HepG2 (cell line): ENCODE measurements at regions not wholly inside any gene's neighbourhood (a gene's known extent, or its start where the extent isn't known, plus 50 kb on each side); places are given as distances from the start of the nearest gene placed in this dataset.

ENCODE experiments used
- ARNT ChIP-seq: fragments of 450-650 bp; IDR thresholded peaks from 2 replicates; pipeline ENCODE4 v1.6.1; 2017
- HNRNPH1 ChIP-seq: fragments of 200-400 bp; formaldehyde crosslinking; optimal IDR thresholded peaks from 2 replicates; pipeline ENCODE3; 2017; ENCODE audit warnings: mild to moderate bottlenecking, low read depth, low read length
- MXI1 ChIP-seq: IDR thresholded peaks from 3 replicates; pipeline ENCODE4 v1.6.1; 2012; ENCODE audit warnings: low read depth, low read length, inconsistent platforms, borderline replicate concordance
- POLR2G ChIP-seq: fragments of 200-400 bp; formaldehyde crosslinking; IDR thresholded peaks from 2 replicates; pipeline ENCODE4 v1.6.1; 2018; ENCODE audit warnings: mild to moderate bottlenecking, low read depth, low read length, moderate library complexity
- REPIN1 ChIP-seq: sonication (generic); formaldehyde crosslinking; IDR thresholded peaks from 2 replicates; pipeline ENCODE4 v1.8.0; 2022; ENCODE audit warnings: missing genetic modification reagents, low read depth, mild to moderate bottlenecking, borderline replicate concordance
- SALL2 ChIP-seq: sonication (generic); formaldehyde crosslinking; IDR thresholded peaks from 2 replicates; pipeline ENCODE4 v1.8.1; 2023; ENCODE audit warnings: mild to moderate bottlenecking, missing genetic modification reagents, inconsistent platforms
- SMAD1 ChIP-seq: sonication (generic); formaldehyde crosslinking; IDR thresholded peaks from 2 replicates; pipeline ENCODE4 v1.4.0; 2020; ENCODE audit warnings: missing genetic modification reagents, low read depth, mild to moderate bottlenecking, borderline replicate concordance
- SRF ChIP-seq: IDR thresholded peaks from 2 replicates; pipeline ENCODE4 v1.6.1; 2011; ENCODE audit warnings: mild to moderate bottlenecking, low read depth, low read length, moderate library complexity
- ZNF703 ChIP-seq: sonication (generic); formaldehyde crosslinking; IDR thresholded peaks from 2 replicates; pipeline ENCODE4 v1.5.1; 2020; ENCODE audit warnings: missing genetic modification reagents, mild to moderate bottlenecking, moderate library complexity, borderline replicate concordance
- ZNF816 ChIP-seq: sonication (generic); formaldehyde crosslinking; IDR thresholded peaks from 2 replicates; pipeline ENCODE4 v1.8.0; 2022; ENCODE audit warnings: missing genetic modification reagents, mild to moderate bottlenecking, borderline replicate concordance
- TF ChIP-seq, protein P1 (sequence below), 2 experiments: fragments of 450-650 bp in 1 of 2; sonication (generic) in 1 of 2; formaldehyde crosslinking in 1 of 2; IDR thresholded peaks; 2 replicates each; pipeline versions ENCODE4 v1.6.1 to v1.8.0; 2016 to 2022; ENCODE audit warnings: antibody characterized with exemption in 1 of 2, mild to moderate bottlenecking in 1 of 2, missing genetic modification reagents in 1 of 2
- TF ChIP-seq, protein P2 (sequence below): sonication (generic); formaldehyde crosslinking; IDR thresholded peaks from 2 replicates; pipeline ENCODE4 v1.5.0; 2020; ENCODE audit warnings: mild to moderate bottlenecking, missing genetic modification reagents, moderate library complexity

DNA sequence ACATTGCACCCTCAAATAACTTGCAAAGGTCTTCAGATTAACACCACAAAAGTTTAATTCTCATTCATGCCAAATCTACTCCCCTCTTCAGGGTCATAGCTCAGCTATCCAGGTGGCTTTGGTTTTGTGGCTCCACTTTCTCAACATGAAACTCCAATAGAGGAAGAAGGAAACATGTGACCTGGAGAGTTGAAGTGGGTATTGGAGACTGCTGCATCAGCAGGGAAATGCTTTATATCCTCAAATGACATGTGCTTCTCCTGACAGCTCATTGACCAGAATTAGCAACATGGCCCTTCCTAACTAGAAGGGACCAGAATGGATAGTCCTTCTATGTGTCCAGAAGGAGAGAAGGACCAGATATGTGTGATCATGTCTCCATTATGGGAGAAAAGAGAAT is 73.6 kb downstream of the TLR4 start:
- TF ChIP-seq SRF (no peak), REPIN1 (CRISPR knock-in tag) (no peak), ZNF703 (no peak), POLR2G (no peak), SMAD1 (CRISPR knock-in tag) (no peak), ARNT (no peak), HNRNPH1 (no peak), MXI1 (no peak), ZNF816 (CRISPR knock-in tag) (no peak), SALL2 (CRISPR knock-in tag) (no peak)
- TF ChIP-seq, protein P1, sequence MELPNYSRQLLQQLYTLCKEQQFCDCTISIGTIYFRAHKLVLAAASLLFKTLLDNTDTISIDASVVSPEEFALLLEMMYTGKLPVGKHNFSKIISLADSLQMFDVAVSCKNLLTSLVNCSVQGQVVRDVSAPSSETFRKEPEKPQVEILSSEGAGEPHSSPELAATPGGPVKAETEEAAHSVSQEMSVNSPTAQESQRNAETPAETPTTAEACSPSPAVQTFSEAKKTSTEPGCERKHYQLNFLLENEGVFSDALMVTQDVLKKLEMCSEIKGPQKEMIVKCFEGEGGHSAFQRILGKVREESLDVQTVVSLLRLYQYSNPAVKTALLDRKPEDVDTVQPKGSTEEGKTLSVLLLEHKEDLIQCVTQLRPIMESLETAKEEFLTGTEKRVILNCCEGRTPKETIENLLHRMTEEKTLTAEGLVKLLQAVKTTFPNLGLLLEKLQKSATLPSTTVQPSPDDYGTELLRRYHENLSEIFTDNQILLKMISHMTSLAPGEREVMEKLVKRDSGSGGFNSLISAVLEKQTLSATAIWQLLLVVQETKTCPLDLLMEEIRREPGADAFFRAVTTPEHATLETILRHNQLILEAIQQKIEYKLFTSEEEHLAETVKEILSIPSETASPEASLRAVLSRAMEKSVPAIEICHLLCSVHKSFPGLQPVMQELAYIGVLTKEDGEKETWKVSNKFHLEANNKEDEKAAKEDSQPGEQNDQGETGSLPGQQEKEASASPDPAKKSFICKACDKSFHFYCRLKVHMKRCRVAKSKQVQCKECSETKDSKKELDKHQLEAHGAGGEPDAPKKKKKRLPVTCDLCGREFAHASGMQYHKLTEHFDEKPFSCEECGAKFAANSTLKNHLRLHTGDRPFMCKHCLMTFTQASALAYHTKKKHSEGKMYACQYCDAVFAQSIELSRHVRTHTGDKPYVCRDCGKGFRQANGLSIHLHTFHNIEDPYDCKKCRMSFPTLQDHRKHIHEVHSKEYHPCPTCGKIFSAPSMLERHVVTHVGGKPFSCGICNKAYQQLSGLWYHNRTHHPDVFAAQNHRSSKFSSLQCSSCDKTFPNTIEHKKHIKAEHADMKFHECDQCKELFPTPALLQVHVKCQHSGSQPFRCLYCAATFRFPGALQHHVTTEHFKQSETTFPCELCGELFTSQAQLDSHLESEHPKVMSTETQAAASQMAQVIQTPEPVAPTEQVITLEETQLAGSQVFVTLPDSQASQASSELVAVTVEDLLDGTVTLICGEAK (IDR thresholded peaks at IDR 0.05), result no peak
- TF ChIP-seq, protein P1 (CRISPR knock-in tag; IDR thresholded peaks at IDR 0.05), result no peak
- TF ChIP-seq, protein P2, sequence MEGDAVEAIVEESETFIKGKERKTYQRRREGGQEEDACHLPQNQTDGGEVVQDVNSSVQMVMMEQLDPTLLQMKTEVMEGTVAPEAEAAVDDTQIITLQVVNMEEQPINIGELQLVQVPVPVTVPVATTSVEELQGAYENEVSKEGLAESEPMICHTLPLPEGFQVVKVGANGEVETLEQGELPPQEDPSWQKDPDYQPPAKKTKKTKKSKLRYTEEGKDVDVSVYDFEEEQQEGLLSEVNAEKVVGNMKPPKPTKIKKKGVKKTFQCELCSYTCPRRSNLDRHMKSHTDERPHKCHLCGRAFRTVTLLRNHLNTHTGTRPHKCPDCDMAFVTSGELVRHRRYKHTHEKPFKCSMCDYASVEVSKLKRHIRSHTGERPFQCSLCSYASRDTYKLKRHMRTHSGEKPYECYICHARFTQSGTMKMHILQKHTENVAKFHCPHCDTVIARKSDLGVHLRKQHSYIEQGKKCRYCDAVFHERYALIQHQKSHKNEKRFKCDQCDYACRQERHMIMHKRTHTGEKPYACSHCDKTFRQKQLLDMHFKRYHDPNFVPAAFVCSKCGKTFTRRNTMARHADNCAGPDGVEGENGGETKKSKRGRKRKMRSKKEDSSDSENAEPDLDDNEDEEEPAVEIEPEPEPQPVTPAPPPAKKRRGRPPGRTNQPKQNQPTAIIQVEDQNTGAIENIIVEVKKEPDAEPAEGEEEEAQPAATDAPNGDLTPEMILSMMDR (CRISPR knock-in tag), result no peak
